Prostate gland (tissue), 2 donors: ENCODE measurements at regions not wholly inside any gene's neighbourhood (a gene's known extent, or its start where the extent isn't known, plus 50 kb on each side); places are given as distances from the start of the nearest gene placed in this dataset.
"Not testable (repeated sequence)": the region's sequence is repeated elsewhere in the genome, so short reads cannot be mapped to it uniquely, and the experiment has no call there.

Source experiments
- DNase-seq: peaks from one replicate; pipeline ENCODE4 v3.0.0-alpha.2; 2019; ENCODE audit warnings: low spot score
- H3K27ac ChIP-seq, 2 donors: fragments of 200-600 bp; sonication (generic); 2 replicates each; pipeline ENCODE4 v1.5.1; 2017 to 2019
- H3K27me3 ChIP-seq: fragments of 200-600 bp; sonication (generic); replicated peaks from 2 replicates; pipeline ENCODE4 v1.5.1; 2019; ENCODE audit not compliant: insufficient read depth
- H3K36me3 ChIP-seq, 2 donors: fragments of 200-600 bp; sonication (generic); 1 replicate in 1 of 2; 2 replicates in 1 of 2; pipeline versions ENCODE4 v1.5.1 to v1.8.1; 2017 to 2019
- H3K4me1 ChIP-seq: fragments of 200-600 bp; sonication (generic); replicated peaks from 2 replicates; pipeline ENCODE4 v1.5.1; 2019
- H3K4me3 ChIP-seq, 2 donors: fragments of 200-600 bp; sonication (generic); 2 replicates each; pipeline ENCODE4 v1.5.1; 2017 to 2019
- H3K9me3 ChIP-seq: fragments of 200-600 bp; sonication (generic); 2 replicates; pipeline ENCODE4 v1.5.1; 2017
- CTCF ChIP-seq, 4 experiments: fragments of 200-600 bp in 2 of 4; fragments of 450-650 bp in 2 of 4; sonication (generic) in 2 of 4; IDR thresholded peaks; 1 replicate in 3 of 4; 2 replicates in 1 of 4; pipeline ENCODE4 v1.5.1; 2016 to 2019; ENCODE audit warnings: antibody characterized with exemption in 4 of 4, mild to moderate bottlenecking in 2 of 4, moderate library complexity in 2 of 4
- POLR2A ChIP-seq: fragments of 450-650 bp; IDR thresholded peaks from one replicate; pipeline ENCODE4 v1.6.1; 2016; ENCODE audit warnings: antibody characterized with exemption, mild to moderate bottlenecking
- POLR2AphosphoS5 ChIP-seq: sonication (generic); formaldehyde crosslinking; IDR thresholded peaks from one replicate; pipeline ENCODE4 v1.6.1; 2017; ENCODE audit warnings: antibody characterized with exemption
- WGBS: methylation state at CpG from one replicate; pipeline ENCODE4 v1.1.5; 2018; 5-methylcytosine and 5-hydroxymethylcytosine counted together
- intact Hi-C: fragments of 100-400 bp; cut with DNase I; formaldehyde crosslinking; loops from one replicate; pipeline ENCODE4 v1.14.2; 2022

DNA sequence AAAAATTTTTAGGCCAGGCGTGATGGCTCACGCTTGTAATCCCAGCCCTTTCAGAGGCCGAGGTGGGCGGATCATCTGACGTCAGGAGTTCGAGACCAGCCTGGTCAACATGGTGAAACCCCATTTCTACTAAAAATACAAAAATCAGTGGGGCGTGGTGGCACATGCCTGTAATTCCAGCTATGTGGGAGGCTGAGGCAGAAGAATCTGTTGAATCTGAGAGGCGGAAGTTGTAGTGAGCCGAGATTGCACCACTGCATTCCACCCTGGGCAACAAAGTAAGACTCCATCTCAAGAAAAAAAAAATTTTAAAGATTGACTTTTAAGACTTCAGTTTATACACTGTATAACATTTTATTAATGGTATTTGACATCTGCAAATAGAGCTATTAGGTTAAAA is 60.1 kb upstream of the GNAQ start:
- Histone ChIP-seq H3K9me3 (no peaks in the 10 kb centered on the region), H3K36me3 (no peaks in the 10 kb centered on the region), H3K4me3 (no peak overlapping the region), H3K27ac (no peak overlapping the region), H3K4me1 (no peaks in the 10 kb centered on the region), H3K27me3 (no peaks in the 10 kb centered on the region)
- no peak for DNase-seq
- intact Hi-C loops: no loop called here
- TF ChIP-seq POLR2A (no peak), CTCF (IDR thresholded peaks at IDR 0.05) (no peak), POLR2AphosphoS5 (no peak)
- WGBS: 89% methylated on average over 9 of the region's 9 CpGs

DNA sequence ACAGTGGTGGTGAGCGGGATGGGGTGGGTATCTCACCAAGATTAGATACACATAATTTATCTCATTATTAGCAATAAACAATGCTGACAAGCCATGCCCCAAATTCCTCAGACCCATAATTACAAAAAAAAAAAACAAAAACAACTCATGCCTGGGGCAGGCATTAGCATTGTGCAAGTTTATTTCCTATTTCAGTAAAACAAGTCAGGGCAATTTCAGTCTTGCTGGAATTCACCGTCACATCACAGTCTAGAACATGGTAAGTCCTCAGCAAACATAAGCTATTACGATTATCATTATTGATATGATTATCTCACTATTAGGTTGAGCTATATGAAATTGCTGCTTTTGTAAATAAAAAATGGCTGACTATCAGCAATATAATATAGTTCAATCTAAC is 57.5 kb upstream of the GNAQ start:
- Histone ChIP-seq H3K4me1 (no peaks in the 10 kb centered on the region), H3K27ac (no peak overlapping the region), H3K36me3 (no peaks in the 10 kb centered on the region), H3K4me3 (no peak overlapping the region), H3K9me3 (no peaks in the 10 kb centered on the region), H3K27me3 (no peaks in the 10 kb centered on the region)
- DNase-seq: no peak
- no peak for TF ChIP-seq POLR2A
- TF ChIP-seq CTCF (IDR thresholded peaks at IDR 0.05): no peak
- no peak for TF ChIP-seq POLR2AphosphoS5
- WGBS: 69% methylated on average over 3 of the region's 3 CpGs
- intact Hi-C loops: no loop called here

DNA sequence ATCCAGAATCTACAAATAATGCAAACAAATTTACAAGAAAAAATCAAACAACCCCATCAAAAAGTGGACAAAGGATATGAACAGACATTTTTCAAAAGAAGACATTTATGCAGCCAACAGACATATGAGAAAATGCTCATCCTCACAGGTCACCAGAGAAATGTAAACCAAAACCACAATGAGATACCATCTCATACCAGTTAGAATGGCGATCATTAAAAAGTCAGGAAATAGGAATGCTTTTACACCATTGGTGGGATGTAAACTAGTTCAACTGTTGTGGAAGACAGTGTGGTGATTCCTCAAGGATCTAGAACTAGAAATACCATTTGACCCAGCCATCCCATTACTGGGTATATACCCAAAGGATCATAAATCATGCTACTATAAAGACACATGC is 56.6 kb upstream of the GNAQ start:
- H3K36me3 ChIP-seq, H3K4me1 ChIP-seq, intact Hi-C loops, H3K27me3 ChIP-seq, DNase-seq, H3K27ac ChIP-seq, H3K4me3 ChIP-seq, H3K9me3 ChIP-seq: not testable (repeated sequence)
- WGBS: 68% methylated on average over 1 of the region's 1 CpG
